ENCODE measurements at regions not wholly inside any gene's neighbourhood (a gene's known extent, or its start where the extent isn't known, plus 50 kb on each side); places are given as distances from the start of the nearest gene placed in this dataset.
"Not testable (repeated sequence)": the region's sequence is repeated elsewhere in the genome, so short reads cannot be mapped to it uniquely, and the experiment has no call there.

GRCh38 chr2:83860320-83860719 is 598.8 kb downstream of the SUCLG1 start:
- no peak for DNase-seq

- no peak for DNase-seq
These were observed 599.5 kb downstream of the SUCLG1 start for GRCh38 chr2:83859553-83859952.

GRCh38 chr2:83851066-83851465 is 608.0 kb downstream of the SUCLG1 start:
- no peak for DNase-seq

- DNase-seq, result no peak
These were observed 608.9 kb downstream of the SUCLG1 start for GRCh38 chr2:83850071-83850725.

- DNase-seq, result no peak
These were observed 614.6 kb downstream of the SUCLG1 start for GRCh38 chr2:83844490-83844889.

GRCh38 chr2:83842421-83842820 is 616.7 kb downstream of the SUCLG1 start:
- no peak for DNase-seq

GRCh38 chr2:83837823-83838222 is 621.3 kb downstream of the SUCLG1 start:
- no peak for DNase-seq

GRCh38 chr2:83827618-83828017 is 631.5 kb downstream of the SUCLG1 start:
- DNase-seq, result no peak

GRCh38 chr2:83826577-83826976 is 632.5 kb downstream of the SUCLG1 start:
- no peak for DNase-seq

GRCh38 chr2:83823229-83823628 is 635.9 kb downstream of the SUCLG1 start:
- DNase-seq, result no peak

- peak in 1 of 3 experiments; percentile 16 for DNase-seq
These were observed 641.6 kb downstream of the SUCLG1 start for GRCh38 chr2:83817511-83817910.

GRCh38 chr2:83808878-83809277 is 650.2 kb downstream of the SUCLG1 start:
- DNase-seq, result no peak

- no peak for DNase-seq
These were observed 656.5 kb downstream of the SUCLG1 start for GRCh38 chr2:83802604-83803003.

GRCh38 chr2:83795777-83796176 is 663.3 kb downstream of the SUCLG1 start:
- DNase-seq, result no peak

- not testable (repeated sequence) for DNase-seq
These were observed 668.6 kb downstream of the SUCLG1 start for GRCh38 chr2:83790467-83790866.

- not testable (repeated sequence) for DNase-seq
These were observed 669.4 kb downstream of the SUCLG1 start for GRCh38 chr2:83789674-83790073.

- not testable (repeated sequence) for DNase-seq
These were observed 670.0 kb downstream of the SUCLG1 start for GRCh38 chr2:83788938-83789566.

GRCh38 chr2:83787189-83787588 is 671.9 kb downstream of the SUCLG1 start:
- DNase-seq, result no peak

GRCh38 chr2:83786140-83786539 is 672.9 kb downstream of the SUCLG1 start:
- DNase-seq, result no peak

GRCh38 chr2:83784947-83785346 is 674.1 kb downstream of the SUCLG1 start:
- DNase-seq, result no peak

- no peak for DNase-seq
These were observed 674.8 kb downstream of the SUCLG1 start for GRCh38 chr2:83784315-83784714.

GRCh38 chr2:83782122-83782521 is 677.0 kb downstream of the SUCLG1 start:
- DNase-seq, result peak in 1 of 3 experiments; percentile 15

GRCh38 chr2:83764447-83765005 is 694.6 kb downstream of the SUCLG1 start:
- DNase-seq, result no peak

- DNase-seq, result no peak
These were observed 701.8 kb downstream of the SUCLG1 start for GRCh38 chr2:83757329-83757728.

Data from NCI-H1417 (cell line).